Stimulated activated CD4-positive, alpha-beta T cell treated with anti-CD3 and anti-CD28 coated beads, Interleukin-2, amount 100 ng/mL, for 4 hours (primary cell): ENCODE measurements at regions not wholly inside any gene's neighbourhood (a gene's known extent, or its start where the extent isn't known, plus 50 kb on each side); places are given as distances from the start of the nearest gene placed in this dataset.
A peak's percentile ranks its signal among the peaks of the same experiment; 100 is the strongest.

Experiments used
- DNase-seq: peaks from one replicate; pipeline ENCODE4 v3.0.0-alpha.2; 2020; ENCODE audit warnings: low read depth

GRCh38 chrX:10083809-10084208 lies 73.0 kb upstream of the CLCN4 start:
- no peak for DNase-seq

GRCh38 chrX:10085223-10085622 lies 71.6 kb upstream of the CLCN4 start:
- no peak for DNase-seq

- no peak for DNase-seq
Measured at GRCh38 chrX:10086676-10087075, 70.1 kb upstream of the CLCN4 start.

GRCh38 chrX:10087391-10087790 lies 69.4 kb upstream of the CLCN4 start:
- no peak for DNase-seq

GRCh38 chrX:10089378-10089795 lies 67.4 kb upstream of the CLCN4 start:
- DNase-seq = no peak

- DNase-seq = no peak
Measured at GRCh38 chrX:10090319-10090718, 66.5 kb upstream of the CLCN4 start.

GRCh38 chrX:10095246-10095645 lies 61.5 kb upstream of the CLCN4 start:
- no peak for DNase-seq

- no peak for DNase-seq
Measured at GRCh38 chrX:10095698-10096432, 60.9 kb upstream of the CLCN4 start.

- peak; percentile 56 for DNase-seq
Measured at GRCh38 chrX:10098270-10098713, 58.5 kb upstream of the CLCN4 start.

GRCh38 chrX:10099411-10099810 lies 57.4 kb upstream of the CLCN4 start:
- DNase-seq = no peak

GRCh38 chrX:10101269-10101668 lies 55.5 kb upstream of the CLCN4 start:
- no peak for DNase-seq

GRCh38 chrX:10102046-10102704 lies 54.6 kb upstream of the CLCN4 start:
- no peak for DNase-seq

GRCh38 chrX:10103023-10103422 lies 53.8 kb upstream of the CLCN4 start:
- no peak for DNase-seq

- DNase-seq = no peak
Measured at GRCh38 chrX:10104958-10105658, 51.7 kb upstream of the CLCN4 start.

GRCh38 chrX:10106806-10107205 lies 50.0 kb upstream of the CLCN4 start:
- DNase-seq = peak; percentile 41
